HG03060 (cell line): ENCODE measurements at regions not wholly inside any gene's neighbourhood (a gene's known extent, or its start where the extent isn't known, plus 50 kb on each side); places are given as distances from the start of the nearest gene placed in this dataset.

ENCODE experiments used
- ATAC-seq: cut with Tn5 transposase; IDR thresholded peaks from one replicate; pipeline ENCODE4 v1.9.1; 2021; ENCODE audit warnings: low read depth, moderate number of reproducible peaks; ENCODE audit not compliant: unreplicated experiment

DNA sequence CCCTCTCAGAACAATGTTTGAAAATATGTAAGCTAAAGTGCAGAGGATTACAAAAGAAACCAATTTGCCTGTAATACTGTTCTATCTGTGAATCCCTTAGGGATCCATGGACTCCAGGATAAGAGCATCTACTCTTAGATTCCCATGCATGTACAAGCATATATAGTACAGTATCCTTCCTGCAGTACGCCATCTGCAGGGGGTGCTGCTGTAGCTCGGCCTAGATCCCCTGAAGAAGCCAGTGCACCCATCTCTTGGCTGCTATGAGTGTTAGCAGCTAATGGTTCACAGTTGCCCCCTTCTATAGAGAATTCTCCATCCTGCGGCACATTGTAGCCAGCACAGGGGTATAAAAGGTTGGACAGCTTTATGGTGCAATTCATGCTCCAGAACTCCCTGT lies 61.8 kb upstream of the SLC30A5 start:
- no peak for ATAC-seq

DNA sequence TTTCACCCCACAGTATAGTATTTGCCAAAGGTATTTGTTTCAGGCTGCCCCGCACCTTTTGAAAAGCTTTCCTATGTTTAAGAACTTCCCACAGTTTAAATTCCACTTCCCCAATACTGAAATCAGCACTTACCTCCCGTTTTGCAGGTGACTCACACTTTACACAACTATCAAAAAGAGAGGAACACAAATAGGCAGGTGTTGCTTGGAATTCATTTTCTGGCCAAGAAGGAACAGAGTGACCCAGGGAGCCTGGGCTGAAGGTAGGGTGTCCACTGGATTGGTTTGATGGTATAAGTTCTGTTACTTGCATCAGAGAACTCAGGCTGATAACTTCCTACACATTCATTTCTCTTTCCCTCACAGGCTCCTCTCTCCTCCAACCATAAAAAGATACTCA lies 60.1 kb upstream of the SLC30A5 start:
- no peak for ATAC-seq

DNA sequence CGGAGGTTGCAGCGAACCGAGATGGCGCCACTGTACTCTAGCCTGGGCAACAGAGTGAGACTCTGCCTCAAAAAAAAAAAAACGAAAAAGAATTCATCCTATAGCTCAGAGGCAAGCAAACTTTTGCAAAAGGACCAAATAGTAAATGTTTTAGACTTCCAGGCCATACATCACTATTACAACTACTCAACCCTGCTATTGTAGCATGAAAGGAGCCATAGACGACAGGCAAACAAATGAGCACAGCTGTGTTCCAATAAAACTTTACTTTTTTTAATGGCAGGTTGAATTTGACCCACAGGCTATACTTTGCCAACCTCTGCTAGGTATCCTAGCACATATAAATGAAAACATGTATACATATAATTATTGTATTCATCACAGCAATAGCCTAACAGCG lies 58.9 kb upstream of the SLC30A5 start:
- no peak for ATAC-seq

DNA sequence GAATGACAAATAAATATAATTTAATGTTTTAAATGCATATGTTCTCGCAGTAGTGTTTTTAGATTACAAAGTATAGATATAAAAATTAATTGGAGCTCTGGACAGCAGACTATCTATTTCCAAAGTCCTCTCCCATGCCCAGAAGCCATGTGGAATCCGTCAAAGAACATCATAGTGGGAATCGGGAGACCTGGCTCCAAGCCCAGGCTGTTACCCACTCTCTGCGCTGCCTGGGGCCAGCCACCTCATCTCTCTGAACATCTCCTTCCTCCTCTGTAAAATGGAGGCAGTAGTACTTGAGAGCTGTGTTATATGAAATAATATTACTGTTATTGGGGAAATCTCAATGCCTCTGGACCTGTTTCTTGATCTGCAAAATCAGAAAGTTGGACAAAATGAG lies 58.1 kb upstream of the SLC30A5 start:
- ATAC-seq: no peak

DNA sequence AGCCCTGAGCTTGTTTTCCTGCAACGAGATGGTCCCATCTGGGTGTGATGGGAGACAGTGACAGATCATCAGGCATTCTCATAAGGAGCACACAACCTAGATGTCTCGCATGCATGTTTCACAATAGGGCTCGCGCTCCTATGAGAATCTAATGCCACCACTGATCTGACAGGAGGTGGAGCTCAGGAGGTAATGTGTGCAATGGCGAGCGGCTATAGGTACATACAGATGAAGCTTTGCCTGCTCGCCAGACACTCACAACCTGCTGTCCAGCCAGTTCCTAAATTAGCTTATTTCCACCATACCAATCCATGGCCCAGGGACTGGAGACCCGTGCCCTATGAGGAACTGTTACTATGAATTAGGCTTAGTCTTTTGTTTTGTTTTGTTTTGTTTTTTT lies 55.3 kb upstream of the SLC30A5 start:
- ATAC-seq: no peak

DNA sequence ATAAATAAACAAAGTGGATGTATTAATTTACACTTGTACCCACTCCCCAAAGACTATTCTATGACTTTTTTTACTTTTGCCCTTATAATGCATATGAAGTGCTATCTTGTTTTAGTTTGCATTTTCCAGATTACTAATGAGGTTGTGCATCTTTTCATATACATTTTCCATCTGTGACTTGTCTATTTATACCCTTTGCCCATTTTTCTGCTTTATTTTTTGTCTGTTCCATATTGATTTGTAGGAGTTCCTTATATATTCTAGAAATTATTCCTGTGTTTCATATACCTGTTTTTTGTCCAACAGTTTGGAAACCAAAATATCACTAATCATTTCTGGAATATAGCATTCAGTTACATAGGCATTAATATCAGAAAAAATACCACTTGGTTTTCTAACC lies 54.0 kb upstream of the SLC30A5 start:
- no peak for ATAC-seq

DNA sequence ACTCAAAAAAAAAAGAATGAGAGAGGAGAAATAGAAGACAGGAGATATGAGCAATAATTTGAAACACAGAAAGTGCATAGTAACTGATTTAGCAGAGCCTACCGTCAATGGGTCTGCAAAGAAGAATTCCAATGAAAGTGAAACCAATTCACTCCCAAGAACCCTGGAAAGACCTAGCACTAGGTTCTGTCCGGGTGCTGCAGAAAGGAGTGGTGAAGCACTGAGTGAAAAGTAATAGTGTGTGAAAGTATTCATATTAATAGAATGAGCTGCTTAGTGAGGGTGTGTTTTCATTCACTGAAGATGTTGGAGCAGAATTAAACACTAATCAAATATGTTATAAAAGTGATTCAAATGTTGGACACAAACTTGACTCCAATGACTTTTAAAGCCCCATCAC lies 51.3 kb upstream of the SLC30A5 start:
- ATAC-seq: no peak

DNA sequence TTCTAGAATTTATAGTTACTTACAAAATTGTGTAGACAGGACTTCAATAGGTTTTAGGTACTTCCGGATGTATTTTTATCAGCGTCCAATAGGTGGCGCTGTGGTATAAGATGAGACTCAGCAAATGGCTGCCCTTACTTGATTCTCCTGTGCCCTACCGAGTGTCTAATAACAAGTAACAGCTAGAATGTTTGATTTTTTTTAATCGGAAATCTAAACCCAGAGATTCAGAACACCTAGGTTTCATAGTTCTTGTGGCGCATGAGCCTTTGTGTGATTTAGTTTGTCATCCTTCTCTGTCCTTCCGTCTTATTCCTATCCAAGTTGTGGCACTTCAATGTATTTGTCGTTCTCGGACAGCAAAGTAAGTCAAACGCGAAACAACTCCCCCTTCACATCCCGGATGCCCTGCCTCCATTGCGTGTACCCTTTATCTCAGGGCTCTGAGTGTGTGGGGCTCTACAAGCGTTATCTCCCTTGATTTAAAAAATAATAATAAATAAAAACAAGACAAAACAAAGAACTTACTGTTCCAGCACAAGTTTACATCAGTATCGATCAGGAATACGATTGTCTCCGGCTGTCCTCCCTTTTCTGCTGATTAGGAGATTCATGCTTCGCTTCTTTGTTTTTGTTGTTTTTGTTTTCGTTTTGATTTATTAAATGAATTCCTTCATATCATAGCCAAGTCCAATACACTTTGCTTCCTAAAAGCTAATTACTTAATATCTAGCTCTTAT lies 50.7 kb upstream of the SLC30A5 start:
- ATAC-seq: peak; percentile 87

DNA sequence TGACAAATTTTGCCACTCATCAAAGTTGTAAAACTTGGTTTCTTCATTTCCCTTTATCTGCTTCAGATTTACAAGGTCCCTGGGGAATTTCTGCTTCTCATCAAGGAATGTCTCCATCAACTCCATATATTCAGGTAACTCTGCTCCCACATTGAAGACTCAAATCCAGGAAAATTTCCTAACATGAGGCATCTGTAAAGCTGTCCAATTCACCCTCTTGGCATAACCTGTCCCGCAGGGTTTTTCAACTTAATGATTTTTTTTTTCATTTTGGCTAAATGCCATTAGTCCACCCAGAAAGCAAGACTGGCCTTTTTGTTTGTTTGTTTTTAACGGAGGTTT lies 50.2 kb upstream of the SLC30A5 start:
- no peak for ATAC-seq
